Lower lobe of right lung (tissue), 2 donors: ENCODE measurements at regions not wholly inside any gene's neighbourhood (a gene's known extent, or its start where the extent isn't known, plus 50 kb on each side); places are given as distances from the start of the nearest gene placed in this dataset.

Experiments used
- ATAC-seq, 2 donors: fragments of 200-7000 bp; cut with Tn5 transposase; one replicate each; pipeline ENCODE4 v1.9.1; 2020 to 2022; ENCODE audit warnings: mild to moderate bottlenecking in 2 of 2, moderate library complexity in 2 of 2
- DNase-seq: peaks from one replicate; pipeline ENCODE4 v3.0.0-alpha.2; 2020
- H3K27ac ChIP-seq: fragments of 200-600 bp; one replicate; pipeline ENCODE4 v1.8.0; 2022
- H3K27me3 ChIP-seq: fragments of 200-600 bp; one replicate; pipeline ENCODE4 v1.8.0; 2022; ENCODE audit warnings: low read depth
- H3K36me3 ChIP-seq: fragments of 200-600 bp; one replicate; pipeline ENCODE4 v1.8.0; 2022; ENCODE audit warnings: mild to moderate bottlenecking
- H3K4me1 ChIP-seq: fragments of 200-600 bp; one replicate; pipeline ENCODE4 v1.8.0; 2022
- H3K4me3 ChIP-seq: fragments of 200-600 bp; one replicate; pipeline ENCODE4 v1.8.0; 2022; ENCODE audit warnings: mild to moderate bottlenecking
- H3K9me3 ChIP-seq: fragments of 200-600 bp; one replicate; pipeline ENCODE4 v1.8.0; 2022
- intact Hi-C: fragments of 100-400 bp; cut with DNase I; formaldehyde crosslinking; loops from one replicate; pipeline ENCODE4 v1.11.0; 2022
- TF ChIP-seq, protein P1 (sequence below): fragments of 200-600 bp; IDR thresholded peaks from one replicate; pipeline ENCODE4 v1.8.0; 2022; ENCODE audit warnings: antibody characterized with exemption, mild to moderate bottlenecking
- donor health status: DM: no; HTN: yes; CAD: no; lungs with severe emphysema.

DNA sequence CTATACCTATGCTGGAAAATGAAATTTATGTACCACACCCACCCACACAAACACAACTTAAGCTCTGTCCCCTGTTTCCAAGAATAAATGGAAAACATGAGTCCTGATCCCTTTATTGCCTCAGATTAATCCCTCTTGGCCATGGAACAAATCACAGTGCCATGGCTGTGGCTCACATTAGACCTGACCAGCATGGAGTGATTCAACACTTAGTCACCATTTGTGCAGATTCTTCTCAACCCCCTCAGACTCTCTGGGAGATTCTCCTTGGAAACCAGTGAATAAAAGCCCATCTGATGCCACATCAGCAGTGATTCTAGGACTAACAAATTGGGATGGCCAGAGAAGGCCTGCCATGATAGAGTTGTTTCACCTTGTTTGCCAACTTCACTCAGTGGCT, 204.4 kb upstream of the TMEM72 start:
- no peak for DNase-seq
- ATAC-seq: no peak

DNA sequence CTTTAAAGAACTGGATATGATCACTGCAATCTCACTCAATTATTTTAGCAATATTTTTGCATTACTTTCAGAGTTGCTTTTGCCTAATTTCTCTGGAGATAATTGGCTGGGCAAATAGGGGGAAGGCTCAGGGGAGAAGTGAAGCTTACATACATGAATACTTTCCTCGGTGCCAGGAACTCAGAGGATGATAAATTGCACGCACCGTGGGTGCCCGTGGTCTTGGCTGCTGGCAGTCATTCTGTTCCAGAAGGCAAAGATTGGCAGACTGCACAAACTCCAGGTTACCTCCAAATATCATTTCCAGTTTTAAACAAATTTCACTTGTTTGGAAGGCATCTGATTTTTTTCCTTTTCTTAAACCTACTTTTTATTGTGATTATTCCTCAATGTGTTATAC, 197.8 kb upstream of the TMEM72 start:
- no peak for ATAC-seq

More for the DNA sequence above, 204.4 kb upstream of the TMEM72 start:
- TF ChIP-seq, protein P1, sequence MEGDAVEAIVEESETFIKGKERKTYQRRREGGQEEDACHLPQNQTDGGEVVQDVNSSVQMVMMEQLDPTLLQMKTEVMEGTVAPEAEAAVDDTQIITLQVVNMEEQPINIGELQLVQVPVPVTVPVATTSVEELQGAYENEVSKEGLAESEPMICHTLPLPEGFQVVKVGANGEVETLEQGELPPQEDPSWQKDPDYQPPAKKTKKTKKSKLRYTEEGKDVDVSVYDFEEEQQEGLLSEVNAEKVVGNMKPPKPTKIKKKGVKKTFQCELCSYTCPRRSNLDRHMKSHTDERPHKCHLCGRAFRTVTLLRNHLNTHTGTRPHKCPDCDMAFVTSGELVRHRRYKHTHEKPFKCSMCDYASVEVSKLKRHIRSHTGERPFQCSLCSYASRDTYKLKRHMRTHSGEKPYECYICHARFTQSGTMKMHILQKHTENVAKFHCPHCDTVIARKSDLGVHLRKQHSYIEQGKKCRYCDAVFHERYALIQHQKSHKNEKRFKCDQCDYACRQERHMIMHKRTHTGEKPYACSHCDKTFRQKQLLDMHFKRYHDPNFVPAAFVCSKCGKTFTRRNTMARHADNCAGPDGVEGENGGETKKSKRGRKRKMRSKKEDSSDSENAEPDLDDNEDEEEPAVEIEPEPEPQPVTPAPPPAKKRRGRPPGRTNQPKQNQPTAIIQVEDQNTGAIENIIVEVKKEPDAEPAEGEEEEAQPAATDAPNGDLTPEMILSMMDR: no peak
- Histone ChIP-seq H3K4me1 (no peaks in the 10 kb centered on the region), H3K27ac (no peak overlapping the region), H3K9me3 (no peaks in the 10 kb centered on the region), H3K4me3 (no peak overlapping the region), H3K36me3 (no peaks in the 10 kb centered on the region), H3K27me3 (no peaks in the 10 kb centered on the region)
- intact Hi-C loops: no loop called here

DNA sequence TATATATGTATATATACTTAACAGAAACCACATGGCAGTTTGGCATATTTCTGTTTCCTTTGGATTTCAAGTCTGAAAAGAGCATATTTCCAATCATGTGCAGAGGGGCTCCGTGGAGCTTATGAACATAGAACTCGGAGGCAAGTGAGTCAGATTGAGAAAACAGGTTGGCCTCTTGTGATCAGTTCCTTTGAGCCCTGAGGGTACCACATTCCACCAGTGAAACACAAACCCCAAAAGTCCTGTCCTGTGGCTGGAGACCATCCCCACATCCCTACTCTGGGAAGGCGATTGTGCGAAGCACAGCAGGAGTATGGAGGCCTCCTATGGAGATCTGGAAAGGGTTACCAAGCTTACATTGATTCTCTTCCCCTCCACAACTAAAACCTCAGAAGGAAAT, 196.7 kb upstream of the TMEM72 start:
- Histone ChIP-seq H3K4me1 (no peaks in the 10 kb centered on the region), H3K36me3 (no peaks in the 10 kb centered on the region), H3K27ac (no peak overlapping the region), H3K9me3 (no peaks in the 10 kb centered on the region), H3K4me3 (no peak overlapping the region), H3K27me3 (no peaks in the 10 kb centered on the region)
- intact Hi-C loops: no loop called here
- DNase-seq (no peak), ATAC-seq (no peak)
- TF ChIP-seq, protein P1: no peak

More for the DNA sequence above, 197.8 kb upstream of the TMEM72 start:
- TF ChIP-seq, protein P1: no peak
- intact Hi-C loops: no loop called here
- no peaks in the 10 kb centered on the region for H3K36me3 ChIP-seq
- no peak overlapping the region for H3K4me3 ChIP-seq
- H3K27me3 ChIP-seq: no peaks in the 10 kb centered on the region
- no peak overlapping the region for H3K27ac ChIP-seq
- H3K9me3 ChIP-seq: no peaks in the 10 kb centered on the region
- no peak for DNase-seq
- H3K4me1 ChIP-seq: no peaks in the 10 kb centered on the region

DNA sequence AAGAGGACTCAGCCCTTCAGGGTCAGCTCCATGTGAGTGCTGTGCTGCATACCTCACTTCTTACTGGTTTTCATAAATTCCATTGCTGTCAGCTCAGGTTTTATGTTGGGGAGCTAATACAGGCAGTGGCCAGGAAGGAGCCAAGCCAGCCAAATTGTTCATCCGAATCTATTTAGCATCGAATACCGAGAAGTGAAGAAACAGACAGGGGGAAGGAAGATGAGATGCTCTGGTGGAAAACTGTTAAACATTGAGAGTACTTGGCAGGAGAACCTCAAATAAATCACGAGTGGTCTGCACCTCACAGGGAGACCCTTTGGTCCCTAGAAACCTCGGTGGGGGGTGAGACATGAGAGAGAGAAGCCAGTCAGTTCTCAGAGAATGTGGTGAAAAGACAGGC, 196.0 kb upstream of the TMEM72 start:
- TF ChIP-seq, protein P1: no peak
- Histone ChIP-seq H3K27me3 (no peaks in the 10 kb centered on the region), H3K4me1 (no peaks in the 10 kb centered on the region), H3K4me3 (no peak overlapping the region), H3K27ac (no peak overlapping the region), H3K36me3 (no peaks in the 10 kb centered on the region), H3K9me3 (no peaks in the 10 kb centered on the region)
- no peak for ATAC-seq
- intact Hi-C loops: no loop called here
- no peak for DNase-seq

DNA sequence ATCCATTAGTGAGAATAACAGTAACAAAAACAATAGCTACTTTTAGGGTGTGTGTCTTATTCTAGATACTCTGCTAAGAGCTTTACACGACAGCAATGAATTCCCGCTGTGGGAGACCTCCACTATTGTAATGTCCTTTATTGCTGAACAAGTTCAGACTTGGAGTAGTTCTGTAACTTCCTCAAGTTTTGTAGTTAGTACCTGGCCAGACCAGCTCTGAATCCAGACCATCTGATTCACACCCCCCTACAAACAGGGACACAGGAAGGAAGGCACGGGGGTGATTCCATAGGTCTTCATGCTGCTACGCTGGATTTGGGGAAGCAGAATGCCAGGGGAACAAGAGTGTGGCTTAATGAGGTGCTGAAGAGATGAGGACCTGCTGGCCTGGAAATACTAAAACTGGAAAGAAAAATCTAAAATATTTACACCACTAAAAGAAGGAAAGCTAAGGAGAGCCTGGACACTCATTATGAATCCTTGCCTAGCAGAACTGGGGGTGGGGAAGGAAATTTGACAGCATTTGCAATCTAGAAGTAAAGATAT, 194.6 kb upstream of the TMEM72 start:
- Histone ChIP-seq H3K9me3 (no peaks in the 10 kb centered on the region), H3K4me3 (no peak overlapping the region), H3K4me1 (no peaks in the 10 kb centered on the region), H3K36me3 (no peaks in the 10 kb centered on the region), H3K27me3 (no peaks in the 10 kb centered on the region), H3K27ac (no peak overlapping the region)
- DNase-seq (no peak), ATAC-seq (no peak)
- TF ChIP-seq, protein P1: no peak
- intact Hi-C loops: no loop called here

DNA sequence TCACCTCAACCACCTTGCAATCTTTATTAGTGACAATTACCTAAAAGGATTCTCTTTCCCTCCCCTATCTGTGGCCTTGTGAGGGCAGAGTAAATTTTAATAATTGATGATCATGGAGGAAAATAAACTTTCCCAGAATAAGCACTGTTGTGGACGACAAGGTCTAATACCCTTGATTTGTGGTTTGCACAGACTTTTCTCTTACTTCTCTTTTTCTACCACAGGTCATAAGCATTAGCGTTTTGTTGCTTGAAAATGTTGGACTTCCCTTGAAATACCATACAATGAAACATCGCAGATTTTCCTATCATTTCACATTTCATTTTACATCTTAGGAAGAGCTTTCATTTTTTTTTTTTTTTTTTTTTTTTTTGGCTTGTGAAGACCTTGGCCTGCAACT, 188.1 kb upstream of the TMEM72 start:
- Histone ChIP-seq H3K4me3 (no peak overlapping the region), H3K27ac (no peak overlapping the region), H3K36me3 (no peaks in the 10 kb centered on the region), H3K4me1 (peaks cover 19% of the 10 kb centered on the region), H3K9me3 (peaks cover 4% of the 10 kb centered on the region), H3K27me3 (no peaks in the 10 kb centered on the region)
- intact Hi-C loops: no loop called here
- ATAC-seq (no peak), DNase-seq (no peak)
- TF ChIP-seq, protein P1: no peak
